Adrenal gland (tissue), 9 donors: ENCODE measurements at regions not wholly inside any gene's neighbourhood (a gene's known extent, or its start where the extent isn't known, plus 50 kb on each side); places are given as distances from the start of the nearest gene placed in this dataset.
"Not testable (repeated sequence)": the region's sequence is repeated elsewhere in the genome, so short reads cannot be mapped to it uniquely, and the experiment has no call there.

Experiments
- DNase-seq, 7 donors: peaks; one replicate each; pipeline ENCODE4 v3.0.0-alpha.2; 2019 to 2020
- H3K27ac ChIP-seq, 5 donors: fragments of 200-600 bp; sonication (generic) in 4 of 5; 1 replicate in 3 of 5; 2 replicates in 2 of 5; pipeline versions ENCODE4 v1.5.1 to v1.8.0; 2016 to 2020; ENCODE audit warnings: mild to moderate bottlenecking in 1 of 5
- H3K27me3 ChIP-seq: fragments of 200-600 bp; 2 replicates; pipeline ENCODE4 v1.8.0; 2021
- H3K36me3 ChIP-seq, 2 donors: fragments of 200-600 bp; replicated peaks in 1 of 2; 1 replicate in 1 of 2; 2 replicates in 1 of 2; pipeline versions ENCODE4 v1.5.1 to v1.8.0; 2018 to 2022
- H3K4me1 ChIP-seq, 2 donors: fragments of 200-600 bp; replicated peaks in 1 of 2; 1 replicate in 1 of 2; 2 replicates in 1 of 2; pipeline versions ENCODE4 v1.5.1 to v1.8.0; 2018 to 2021
- H3K4me3 ChIP-seq, 4 donors: fragments of 200-600 bp; sonication (generic) in 3 of 4; one replicate each; pipeline ENCODE4 v1.5.1; 2016 to 2018
- H3K9me3 ChIP-seq, 3 donors: fragments of 200-600 bp; sonication (generic) in 1 of 3; replicated peaks in 1 of 3; 1 replicate in 2 of 3; 2 replicates in 1 of 3; pipeline versions ENCODE4 v1.5.1 to v1.8.0; 2016 to 2021
- CTCF ChIP-seq, 6 experiments: fragments of 450-650 bp in 4 of 6; fragments of 200-600 bp in 2 of 6; sonication (generic) in 1 of 6; IDR thresholded peaks; 1 replicate in 5 of 6; 2 replicates in 1 of 6; pipeline versions ENCODE4 v1.5.1 to v1.8.0; 2016 to 2021; ENCODE audit warnings: antibody characterized with exemption in 6 of 6, mild to moderate bottlenecking in 2 of 6, moderate library complexity in 1 of 6
- POLR2A ChIP-seq, 2 donors: fragments of 450-650 bp; IDR thresholded peaks; one replicate each; pipeline ENCODE4 v1.6.1; 2017; ENCODE audit warnings: antibody characterized with exemption in 2 of 2, mild to moderate bottlenecking in 2 of 2, moderate library complexity in 1 of 2
- WGBS, 4 donors: extraction: QIAGEN DNeasy Blood & Tissue Kit in 2 of 4; methylation state at CpG; one replicate each; pipeline versions ENCODE4 v1.1.5 to v1.1.7; 2013 to 2017; 5-methylcytosine and 5-hydroxymethylcytosine counted together
- intact Hi-C, 2 donors: fragments of 100-400 bp; cut with DNase I; formaldehyde crosslinking; loops; one replicate each; pipeline versions ENCODE4 v1.14.1 to v1.15.0; 2022 to 2023
- donor health status: healthy with polysubstance abuse.
- donor health status: Bipolar disorder and iron deficiency.
- donor health status: DM: yes; HTN: yes; CAD: no.
- donor health status: DM: no; HTN: no; CAD: no.
- donor health status: DM: no; HTN: no; CAD: no.

GRCh38 chr1:157199421-157199755 is 61.2 kb upstream of the ETV3 start:
- Histone ChIP-seq H3K27me3 (peaks cover 21% of the 10 kb centered on the region), H3K9me3 (no peaks in the 10 kb centered on the region), H3K4me3 (no peak overlapping the region), H3K27ac (no peak overlapping the region), H3K36me3 (no peaks in the 10 kb centered on the region), H3K4me1 (no peaks in the 10 kb centered on the region)
- intact Hi-C loops: loop anchor here (10.0 kb wide), 3 partner anchors 165 to 295 kb away; no protein-coding TSS in a partner anchor
- TF ChIP-seq POLR2A (IDR thresholded peaks at IDR 0.05) (no peak), CTCF (IDR thresholded peaks at IDR 0.05) (no peak)
- WGBS, 4 donors: 67 to 83% (median 75%) methylated on average over 1 to 3 of the region's 3 CpGs; no CpG with 5 or more reads in 1 of the 4 donors
- DNase-seq: peak in 1 of 7 donors; percentile 37

- TF ChIP-seq POLR2A (IDR thresholded peaks at IDR 0.05) (no peak), CTCF (IDR thresholded peaks at IDR 0.05) (no peak)
- H3K36me3 ChIP-seq: no peaks in the 10 kb centered on the region
- H3K9me3 ChIP-seq: no peaks in the 10 kb centered on the region
- intact Hi-C loops: loop anchor here (10.0 kb wide), 3 partner anchors 166 to 296 kb away; no protein-coding TSS in a partner anchor
- H3K4me3 ChIP-seq: no peak overlapping the region
- H3K27ac ChIP-seq: no peak overlapping the region
- 71 to 84% (median 79%) methylated on average over 6 to 8 of the region's 8 CpGs for WGBS, 4 donors
- peaks cover 26% of the 10 kb centered on the region for H3K27me3 ChIP-seq
- no peak for DNase-seq
- no peaks in the 10 kb centered on the region for H3K4me1 ChIP-seq
Measured at GRCh38 chr1:157198619-157199420, 60.6 kb upstream of the ETV3 start.

GRCh38 chr1:157197906-157198435 is 59.8 kb upstream of the ETV3 start:
- Histone ChIP-seq H3K9me3 (no peaks in the 10 kb centered on the region), H3K4me1 (no peaks in the 10 kb centered on the region), H3K27me3 (peaks cover 24% of the 10 kb centered on the region), H3K36me3 (no peaks in the 10 kb centered on the region), H3K4me3 (no peak overlapping the region), H3K27ac (no peak overlapping the region)
- intact Hi-C loops: loop anchor here (10.0 kb wide), 3 partner anchors 167 to 297 kb away; no protein-coding TSS in a partner anchor
- no peak for DNase-seq
- TF ChIP-seq CTCF (IDR thresholded peaks at IDR 0.05): no peak
- TF ChIP-seq POLR2A (IDR thresholded peaks at IDR 0.05): no peak
- WGBS, 4 donors: 78 to 91% (median 88%) methylated on average over 6 to 7 of the region's 7 CpGs

GRCh38 chr1:157196670-157197456 is 58.7 kb upstream of the ETV3 start:
- not testable (repeated sequence) for H3K4me3 ChIP-seq, H3K4me1 ChIP-seq, H3K36me3 ChIP-seq, DNase-seq, H3K9me3 ChIP-seq, H3K27ac ChIP-seq
- WGBS, 4 donors: 18 to 24% (median 20%) methylated on average over 6 to 9 of the region's 11 CpGs
- intact Hi-C loops: loop anchor here (10.0 kb wide), 3 partner anchors 168 to 298 kb away; no protein-coding TSS in a partner anchor
- peak in 5 of 6 experiments; percentile 14 to 41 (median 32) for TF ChIP-seq CTCF (IDR thresholded peaks at IDR 0.05)
- H3K27me3 ChIP-seq: peaks cover 24% of the 10 kb centered on the region
